K562 (cell line): ENCODE measurements at regions not wholly inside any gene's neighbourhood (a gene's known extent, or its start where the extent isn't known, plus 50 kb on each side); places are given as distances from the start of the nearest gene placed in this dataset.

Experiments used
- ATAC-seq: fragments of 200-7000 bp; cut with Tn5 transposase; 3 replicates; pipeline ENCODE4 v1.9.1; 2020; ENCODE audit warnings: moderate library complexity
- BruUV-seq: library from RNA; stranded (reverse); fragments of 400-500 nt; replicated peaks from 2 replicates; lab custom pipeline; 2021; lab: Mats Ljungman, UMichigan
- CTCF ChIA-PET: fragments of 300-600 bp; formaldehyde crosslinking; extraction: SDS; loops from one replicate; lab custom pipeline; 2021; ENCODE audit warnings: low intra/inter-chr PET ratio; lab: Yijun Ruan, JAX
- POLR2A ChIA-PET: fragments of 300-600, 350-650 bp; sonication (Branson Sonifier 250); formaldehyde crosslinking; extraction: SDS; loops from one replicate; lab custom pipeline; 2021; ENCODE audit warnings: antibody characterized with exemption, inconsistent platforms; lab: Yijun Ruan, JAX
- DNase-seq, 4 experiments: peaks; one replicate each; pipeline versions ENCODE4 v3.0.0 to v3.0.0-alpha.2; 2011 to 2018; ENCODE audit warnings: low spot score in 3 of 4, mixed read lengths in 3 of 4; ENCODE audit errors: extremely low read depth in 1 of 4
- FAIRE-seq: peaks from 2 replicates; lab custom pipeline; 2011; peaks lifted over from hg19 to GRCh38; lab: Jason Lieb, UNC
- H2AFZ ChIP-seq: 2 replicates; pipeline ENCODE4 v1.6.0; 2011; ENCODE audit warnings: low read depth, low read length, control low read depth, inconsistent platforms
- H3K27ac ChIP-seq: fragments of 200-600 bp; 3 replicates; pipeline ENCODE4 v1.8.0; 2011; ENCODE audit warnings: low read depth, mild to moderate bottlenecking, control low read depth, inconsistent platforms, low read length, moderate library complexity, mixed read lengths; ENCODE audit errors: extremely low read depth
- H3K27me3 ChIP-seq, 2 experiments: fragments of 300-600 bp in 1 of 2; 2 replicates in 1 of 2; 3 replicates in 1 of 2; pipeline versions ENCODE4 v1.6.0 to v1.8.0; 2011; ENCODE audit warnings: inconsistent platforms in 2 of 2, low read length in 2 of 2, mild to moderate bottlenecking in 1 of 2, mixed read lengths in 1 of 2, moderate library complexity in 1 of 2; ENCODE audit not compliant: control insufficient read depth in 2 of 2, insufficient read depth in 2 of 2
- H3K36me3 ChIP-seq: fragments of 300-600 bp; 3 replicates; pipeline ENCODE4 v1.8.0; 2011; ENCODE audit warnings: mild to moderate bottlenecking, low read length, inconsistent platforms; ENCODE audit not compliant: control insufficient read depth, insufficient read depth
- H3K4me1 ChIP-seq, 2 experiments: fragments of 200-600 bp in 1 of 2; replicated peaks in 1 of 2; 2 replicates in 1 of 2; 3 replicates in 1 of 2; pipeline versions ENCODE4 v1.5.1 to v1.8.0; 2011; ENCODE audit warnings: inconsistent platforms in 2 of 2, low read length in 2 of 2, mild to moderate bottlenecking in 1 of 2, mixed read lengths in 1 of 2, moderate library complexity in 1 of 2; ENCODE audit not compliant: control insufficient read depth in 2 of 2, insufficient read depth in 2 of 2
- H3K4me2 ChIP-seq: 2 replicates; pipeline ENCODE4 v1.6.1; 2011; ENCODE audit warnings: low read length, control low read depth, inconsistent platforms, mixed read lengths; ENCODE audit not compliant: insufficient read depth
- H3K4me3 ChIP-seq: fragments of 200-600 bp; sonication (generic), shearing (Covaris generic); 2 replicates; pipeline ENCODE4 v1.5.1; 2016; ENCODE audit warnings: control low read depth, inconsistent platforms
- H3K79me2 ChIP-seq: fragments of 200-600 bp; 3 replicates; pipeline ENCODE4 v1.8.0; 2011; ENCODE audit warnings: low read length, inconsistent platforms; ENCODE audit not compliant: control insufficient read depth, insufficient read depth
- H3K9ac ChIP-seq, 2 experiments: 2 replicates each; pipeline versions ENCODE4 v1.6.0 to v1.6.1; 2011; ENCODE audit warnings: low read depth in 2 of 2, low read length in 2 of 2, control low read depth in 1 of 2, inconsistent platforms in 1 of 2, mild to moderate bottlenecking in 1 of 2, mixed read lengths in 1 of 2; ENCODE audit not compliant: insufficient read depth in 1 of 2
- H3K9me1 ChIP-seq: one replicate; pipeline ENCODE4 v1.6.0; 2011; ENCODE audit warnings: inconsistent platforms, mild to moderate bottlenecking, low read length, moderate library complexity; ENCODE audit not compliant: control insufficient read depth, insufficient read depth
- H3K9me3 ChIP-seq: replicated peaks from 2 replicates; pipeline ENCODE4 v1.5.1; 2011; ENCODE audit warnings: low read depth, low read length, inconsistent platforms; ENCODE audit not compliant: control insufficient read depth, insufficient read depth
- H4K20me1 ChIP-seq: replicated peaks from 2 replicates; pipeline ENCODE4 v1.6.1; 2011; ENCODE audit warnings: low read length, inconsistent platforms, mixed read lengths; ENCODE audit not compliant: control insufficient read depth, insufficient read depth
- BRF1 ChIP-seq: IDR thresholded peaks from 3 replicates; pipeline ENCODE4 v1.6.1; 2011; ENCODE audit warnings: borderline replicate concordance, mild to moderate bottlenecking; ENCODE audit not compliant: insufficient read length; ENCODE audit errors: extremely low read depth
- C11orf30 ChIP-seq: fragments of 450-650 bp; IDR thresholded peaks from 2 replicates; pipeline ENCODE4 v1.6.1; 2016; ENCODE audit warnings: low read depth, mild to moderate bottlenecking
- CHD1 ChIP-seq: fragments of 200-600 bp; sonication (generic); IDR thresholded peaks from one replicate; pipeline ENCODE4 v1.6.1; 2012; ENCODE audit warnings: mild to moderate bottlenecking, moderate library complexity, low read length, inconsistent platforms
- CREM ChIP-seq: IDR thresholded peaks from 2 replicates; pipeline ENCODE4 v1.6.1; 2014; ENCODE audit warnings: antibody characterized with exemption, low read depth
- ERF ChIP-seq: fragments of 450-650 bp; formaldehyde crosslinking; IDR thresholded peaks from 2 replicates; pipeline ENCODE4 v1.4.0; 2020; ENCODE audit warnings: mild to moderate bottlenecking, mixed read lengths
- GTF3C2 ChIP-seq: IDR thresholded peaks from 3 replicates; pipeline ENCODE4 v1.6.1; 2011; ENCODE audit warnings: borderline replicate concordance, mild to moderate bottlenecking, moderate library complexity; ENCODE audit not compliant: insufficient read length; ENCODE audit errors: extremely low read depth
- HNRNPUL1 ChIP-seq: fragments of 200-400 bp; formaldehyde crosslinking; IDR thresholded peaks from 2 replicates; pipeline ENCODE4 v1.6.1; 2017; ENCODE audit warnings: low read length
- SAFB ChIP-seq: fragments of 200-400 bp; formaldehyde crosslinking; IDR thresholded peaks from 2 replicates; pipeline ENCODE4 v1.6.1; 2017; ENCODE audit warnings: low read depth, low read length, borderline replicate concordance
- SMAD3 ChIP-seq: fragments of 450-650 bp; formaldehyde crosslinking; conservative IDR thresholded peaks from 2 replicates; pipeline ENCODE4 v1.4.0; 2020; ENCODE audit warnings: mild to moderate bottlenecking
- ZFP36 ChIP-seq: fragments of 150-350 bp; IDR thresholded peaks from 2 replicates; pipeline ENCODE4 v1.6.1; 2018; ENCODE audit warnings: low read length, low read depth; ENCODE audit not compliant: partially characterized antibody
- ZNF316 ChIP-seq: fragments of 450-650 bp; IDR thresholded peaks from 2 replicates; pipeline ENCODE4 v1.6.1; 2016
- WGBS: fragments of 100-300 bp; shearing (Covaris generic); methylation state at CpG from one replicate; pipeline ENCODE4 v1.1.6; 2016; ENCODE audit warnings: low coverage, mixed read lengths; ENCODE audit not compliant: insufficient coverage; ENCODE audit errors: missing lambda C conversion rate; 5-methylcytosine and 5-hydroxymethylcytosine counted together
- in situ Hi-C: fragments of 300-500 bp; cut with MboI; formaldehyde crosslinking; loops from 4 replicates; pipeline ENCODE4 v1.15.0; 2018; ENCODE audit warnings: inconsistent platforms, mixed read lengths
- intact Hi-C: fragments of 100-400 bp; cut with micrococcal nuclease; formaldehyde crosslinking; loops from 2 replicates; pipeline ENCODE4 v1.14.2; 2022
- TF ChIP-seq, protein P1 (sequence below): sonication (generic); formaldehyde crosslinking; IDR thresholded peaks from 2 replicates; pipeline ENCODE4 v1.9.0; 2022; ENCODE audit warnings: mild to moderate bottlenecking, missing genetic modification reagents
- TF ChIP-seq, protein P2 (sequence below): sonication (generic); formaldehyde crosslinking; IDR thresholded peaks from 2 replicates; pipeline ENCODE4 v1.8.0; 2022; ENCODE audit warnings: mild to moderate bottlenecking, missing genetic modification reagents

DNA sequence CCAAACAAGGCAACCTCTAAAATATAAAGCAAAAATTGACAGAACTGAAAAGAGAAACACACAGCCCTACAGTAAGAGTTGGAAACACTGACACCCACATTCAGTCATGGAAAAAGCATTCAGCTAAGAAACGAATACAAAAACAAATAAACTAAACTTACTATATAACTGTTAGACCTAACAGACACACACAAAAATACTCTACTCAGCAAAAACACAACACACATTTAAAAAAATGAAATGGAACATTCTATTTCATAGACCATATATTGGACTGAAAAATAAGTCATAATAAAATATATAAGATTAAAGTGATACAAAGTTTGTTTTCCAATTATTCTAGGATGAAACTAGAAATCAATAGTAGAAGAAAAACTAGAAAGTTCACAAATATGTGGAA lies 488.8 kb upstream of the POU3F4 start:
- H3K9ac ChIP-seq = no peak overlapping the region
- POLR2A ChIA-PET = no interaction called here
- H3K27me3 ChIP-seq = no peaks in the 10 kb centered on the region
- intact Hi-C loops (no loop called here), in situ Hi-C loops (no loop called here)
- TF ChIP-seq SAFB = no peak
- peak; percentile 60; the same call in 1 of the 2 replicates for TF ChIP-seq ZNF316
- no peak for TF ChIP-seq CHD1
- no peak for TF ChIP-seq ERF (CRISPR knock-in tag)
- TF ChIP-seq C11orf30 = peak; percentile 23; the same call in 1 of the 2 replicates
- H2AFZ ChIP-seq = no peak overlapping the region
- H4K20me1 ChIP-seq = no peaks in the 10 kb centered on the region
- 0% methylated on average over 1 of the region's 1 CpG for WGBS
- H3K4me3 ChIP-seq = no peak overlapping the region
- no peaks in the 10 kb centered on the region for H3K36me3 ChIP-seq
- no peak overlapping the region for H3K4me2 ChIP-seq
- no peak for FAIRE-seq
- H3K79me2 ChIP-seq = no peaks in the 10 kb centered on the region
- H3K27ac ChIP-seq = no peak overlapping the region
- H3K4me1 ChIP-seq = no peaks in the 10 kb centered on the region
- H3K9me1 ChIP-seq = no peaks in the 10 kb centered on the region
- no peaks in the 10 kb centered on the region for H3K9me3 ChIP-seq
- BruUV-seq = no TSS peak
- DNase-seq = no peak
- CTCF ChIA-PET = no interaction called here
- no peak for ATAC-seq

DNA sequence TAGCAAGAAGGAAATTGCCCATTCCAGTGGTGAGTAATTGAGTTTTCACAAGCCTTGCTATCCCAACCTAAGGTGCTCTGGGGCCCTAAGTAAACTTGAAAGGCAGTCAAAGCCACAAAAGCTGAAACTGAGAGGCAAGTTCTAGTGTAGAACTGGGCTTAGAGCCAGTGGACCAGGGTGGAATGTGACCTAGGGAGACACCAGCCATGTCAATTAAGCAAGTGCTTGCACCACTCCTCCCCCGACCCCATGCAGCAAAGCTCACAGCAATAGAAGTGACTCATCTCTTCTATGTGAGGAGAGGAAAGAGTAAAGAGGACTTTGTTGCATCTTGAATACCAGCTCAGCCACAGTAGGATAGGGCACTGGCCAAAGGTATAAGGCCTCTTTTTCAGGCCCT lies 486.1 kb upstream of the POU3F4 start:
- H4K20me1 ChIP-seq = no peaks in the 10 kb centered on the region
- in situ Hi-C loops = no loop called here
- H3K79me2 ChIP-seq = no peaks in the 10 kb centered on the region
- H3K27ac ChIP-seq = no peak overlapping the region
- H3K36me3 ChIP-seq = no peaks in the 10 kb centered on the region
- BruUV-seq = no TSS peak
- no peak overlapping the region for H2AFZ ChIP-seq
- H3K9ac ChIP-seq = no peak overlapping the region
- intact Hi-C loops = no loop called here
- FAIRE-seq = no peak
- no peak overlapping the region for H3K4me2 ChIP-seq
- H3K27me3 ChIP-seq = no peaks in the 10 kb centered on the region
- no peaks in the 10 kb centered on the region for H3K9me1 ChIP-seq
- no peaks in the 10 kb centered on the region for H3K4me1 ChIP-seq
- ChIA-PET POLR2A (no interaction called here), CTCF (no interaction called here)
- WGBS = 0% methylated on average over 1 of the region's 1 CpG
- no peak for ATAC-seq
- H3K9me3 ChIP-seq = no peaks in the 10 kb centered on the region
- H3K4me3 ChIP-seq = no peak overlapping the region
- no peak for DNase-seq
- TF ChIP-seq SMAD3 (CRISPR knock-in tag) (no peak), GTF3C2 (no peak), BRF1 (no peak), HNRNPUL1 (no peak), ZFP36 (no peak), CREM (no peak)
- TF ChIP-seq, protein P1, sequence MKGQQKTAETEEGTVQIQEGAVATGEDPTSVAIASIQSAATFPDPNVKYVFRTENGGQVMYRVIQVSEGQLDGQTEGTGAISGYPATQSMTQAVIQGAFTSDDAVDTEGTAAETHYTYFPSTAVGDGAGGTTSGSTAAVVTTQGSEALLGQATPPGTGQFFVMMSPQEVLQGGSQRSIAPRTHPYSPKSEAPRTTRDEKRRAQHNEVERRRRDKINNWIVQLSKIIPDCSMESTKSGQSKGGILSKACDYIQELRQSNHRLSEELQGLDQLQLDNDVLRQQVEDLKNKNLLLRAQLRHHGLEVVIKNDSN (CRISPR knock-in tag) = no peak
- TF ChIP-seq, protein P2, sequence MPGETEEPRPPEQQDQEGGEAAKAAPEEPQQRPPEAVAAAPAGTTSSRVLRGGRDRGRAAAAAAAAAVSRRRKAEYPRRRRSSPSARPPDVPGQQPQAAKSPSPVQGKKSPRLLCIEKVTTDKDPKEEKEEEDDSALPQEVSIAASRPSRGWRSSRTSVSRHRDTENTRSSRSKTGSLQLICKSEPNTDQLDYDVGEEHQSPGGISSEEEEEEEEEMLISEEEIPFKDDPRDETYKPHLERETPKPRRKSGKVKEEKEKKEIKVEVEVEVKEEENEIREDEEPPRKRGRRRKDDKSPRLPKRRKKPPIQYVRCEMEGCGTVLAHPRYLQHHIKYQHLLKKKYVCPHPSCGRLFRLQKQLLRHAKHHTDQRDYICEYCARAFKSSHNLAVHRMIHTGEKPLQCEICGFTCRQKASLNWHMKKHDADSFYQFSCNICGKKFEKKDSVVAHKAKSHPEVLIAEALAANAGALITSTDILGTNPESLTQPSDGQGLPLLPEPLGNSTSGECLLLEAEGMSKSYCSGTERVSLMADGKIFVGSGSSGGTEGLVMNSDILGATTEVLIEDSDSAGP = no peak
